Stimulated activated CD4-positive, alpha-beta T cell treated with anti-CD3 and anti-CD28 coated beads, Interleukin-4, amount 100 ng/mL, for 48 hours (primary cell): ENCODE measurements at regions not wholly inside any gene's neighbourhood (a gene's known extent, or its start where the extent isn't known, plus 50 kb on each side); places are given as distances from the start of the nearest gene placed in this dataset.

Source experiments
- DNase-seq, 2 donors: peaks; one replicate each; pipeline ENCODE4 v3.0.0-alpha.2; 2020; ENCODE audit warnings: low read depth in 2 of 2

DNA sequence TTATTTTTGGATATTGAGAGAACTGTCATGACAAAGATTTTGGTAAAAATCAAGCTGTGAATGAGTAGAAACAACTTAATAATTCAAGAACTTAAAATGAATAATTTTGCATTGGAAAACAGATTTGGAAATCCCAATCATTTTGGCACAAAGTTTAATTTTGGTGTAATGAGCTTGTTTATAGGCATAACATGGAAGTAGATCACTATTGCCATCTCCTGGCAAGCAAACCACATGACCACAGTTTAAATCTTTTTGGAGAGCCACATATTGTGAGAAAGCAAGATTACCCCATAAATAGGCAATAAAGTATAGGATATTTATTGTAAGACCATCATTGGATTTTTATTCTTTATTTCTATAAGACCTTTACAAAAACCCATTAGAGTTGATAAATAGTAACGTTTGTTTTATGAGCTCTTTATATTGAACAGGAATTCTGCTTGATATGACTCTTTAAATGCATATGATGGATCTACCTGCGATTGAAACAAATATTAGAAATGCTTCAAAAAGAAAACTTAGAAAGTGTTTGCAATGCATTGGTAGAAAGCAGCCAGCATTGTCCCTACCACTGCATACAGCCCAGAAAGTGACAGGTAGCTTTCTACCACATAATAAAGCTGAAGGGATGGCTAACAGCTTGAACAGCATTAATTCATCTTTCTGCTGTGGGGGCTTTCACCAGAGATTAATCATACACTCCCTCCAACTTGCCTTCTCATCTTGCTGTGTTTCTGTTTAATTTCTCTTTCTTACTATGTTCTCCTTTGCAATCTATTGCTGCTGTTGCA, 766.8 kb downstream of the TBL1XR1 start:
- DNase-seq: no peak

DNA sequence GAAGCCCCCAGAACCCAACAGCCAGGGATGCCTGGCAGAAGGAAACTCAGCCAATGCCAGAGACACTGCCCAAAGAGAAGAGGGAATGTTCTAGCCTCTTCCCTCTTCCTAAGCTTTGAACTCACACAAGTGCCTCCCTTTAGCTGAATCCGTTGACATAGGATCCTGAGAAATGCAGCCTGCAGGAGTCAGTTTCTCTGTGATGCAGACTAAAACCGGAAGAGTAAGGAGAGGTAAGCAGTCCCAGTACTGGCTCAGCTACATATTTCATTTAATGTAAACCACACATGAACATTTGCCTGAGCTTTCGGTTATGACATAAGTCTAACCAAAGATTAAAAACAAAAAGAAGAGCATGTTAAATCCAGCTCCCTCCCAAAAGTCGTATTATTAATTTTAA, 768.7 kb downstream of the TBL1XR1 start:
- no peak for DNase-seq

DNA sequence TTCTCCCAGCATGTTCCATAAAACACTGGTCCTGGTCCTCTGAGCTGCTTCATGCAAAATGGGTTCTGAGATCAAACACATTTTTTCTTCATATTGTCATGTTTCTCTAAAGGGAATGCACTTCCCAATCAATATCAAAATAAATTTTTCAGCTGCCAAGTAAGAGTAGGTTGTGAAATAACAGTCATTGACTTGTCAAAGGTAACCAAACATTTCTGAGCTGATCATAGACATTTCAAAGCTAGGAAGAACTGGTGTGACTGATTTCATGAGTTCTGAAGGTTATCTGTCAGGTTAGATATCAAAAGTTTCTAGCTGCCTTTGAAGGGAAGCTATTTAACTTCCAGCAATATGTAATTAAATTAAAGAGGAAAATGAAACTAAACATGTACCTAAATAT, 770.9 kb downstream of the TBL1XR1 start:
- no peak for DNase-seq

DNA sequence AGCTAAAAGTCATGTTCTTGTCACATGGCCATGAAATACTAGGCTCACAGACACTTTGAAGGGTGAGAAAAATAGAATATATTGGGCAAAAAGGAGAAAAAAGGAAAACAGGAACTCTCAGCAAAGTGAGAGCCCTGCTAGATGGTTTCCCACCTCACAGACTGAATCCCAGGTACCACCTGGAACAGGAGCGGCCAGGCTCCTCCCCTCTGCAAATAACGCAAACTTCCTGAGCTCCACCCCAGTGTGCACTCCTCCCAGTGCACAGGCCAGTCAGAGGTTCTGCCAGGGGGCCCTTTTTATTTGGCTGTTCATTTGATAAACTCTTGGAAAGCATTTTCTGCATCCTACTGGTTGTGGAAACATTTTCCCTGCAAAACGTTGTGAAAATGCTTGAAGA, 780.4 kb downstream of the TBL1XR1 start:
- DNase-seq: no peak

DNA sequence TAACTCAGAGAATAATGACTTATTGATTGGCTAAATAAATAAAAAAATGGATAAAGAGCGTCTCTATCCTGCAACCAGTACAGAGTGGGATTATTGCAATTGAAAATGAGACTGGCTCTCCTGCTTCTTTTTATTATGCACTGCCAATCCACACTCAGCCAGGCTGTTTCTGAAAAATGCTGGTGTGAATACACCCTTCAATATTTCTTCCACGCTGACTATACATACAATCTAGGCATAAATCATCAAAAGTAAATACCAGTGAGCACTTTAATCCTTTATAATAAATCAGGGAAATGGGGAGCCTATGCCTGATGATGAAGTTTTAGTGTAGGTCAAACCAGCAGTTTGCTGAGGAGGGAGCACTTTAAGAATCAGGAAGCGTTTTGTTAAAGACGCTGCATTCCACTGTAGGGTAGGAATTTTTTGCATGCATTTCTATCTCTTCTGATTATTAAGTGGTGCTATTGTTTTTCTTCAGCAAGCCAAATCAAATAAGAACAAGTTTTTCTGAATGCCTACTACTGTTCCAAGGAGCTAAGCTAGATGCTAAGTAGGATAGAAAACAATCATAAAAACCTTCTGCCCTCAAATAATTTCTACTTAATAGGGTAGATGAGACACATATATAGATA, 781.5 kb downstream of the TBL1XR1 start:
- no peak for DNase-seq

DNA sequence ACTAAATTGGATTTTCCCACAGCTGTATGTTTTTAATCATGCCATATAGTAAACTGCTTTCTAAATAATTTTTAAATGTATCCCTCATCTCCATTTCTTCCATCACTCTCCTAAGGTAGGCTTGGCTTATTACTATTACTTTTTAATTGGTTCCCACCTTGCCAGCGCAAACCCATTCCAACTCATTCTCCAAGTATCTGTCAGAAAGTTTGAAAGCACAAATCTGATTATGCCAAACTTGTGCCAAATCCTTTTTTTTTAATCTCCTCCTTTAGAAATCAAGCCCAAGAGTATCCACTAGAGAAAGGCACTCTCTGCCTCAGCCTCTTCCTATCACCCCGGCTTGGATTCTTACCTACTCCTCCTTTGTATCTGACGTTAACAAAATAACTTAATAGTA, 784.5 kb downstream of the TBL1XR1 start:
- no peak for DNase-seq

DNA sequence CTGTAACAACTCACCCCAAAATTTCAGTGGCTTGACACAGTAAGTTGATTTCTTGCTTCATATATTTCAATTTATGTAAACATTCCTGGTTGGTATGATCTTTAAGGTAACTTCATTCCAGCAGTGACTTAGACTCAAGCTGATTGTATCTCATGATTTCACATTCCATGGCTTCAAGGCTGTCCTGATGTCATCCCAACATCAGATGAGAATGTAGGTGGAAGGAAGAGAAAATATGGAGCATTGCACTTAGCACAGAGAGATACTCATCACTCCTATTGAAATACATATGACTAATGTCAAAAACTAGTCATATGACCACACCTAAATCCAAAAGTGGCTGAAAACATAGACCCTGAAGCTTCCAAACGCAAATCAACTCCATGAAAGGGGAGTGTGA, 793.8 kb downstream of the TBL1XR1 start:
- no peak for DNase-seq

DNA sequence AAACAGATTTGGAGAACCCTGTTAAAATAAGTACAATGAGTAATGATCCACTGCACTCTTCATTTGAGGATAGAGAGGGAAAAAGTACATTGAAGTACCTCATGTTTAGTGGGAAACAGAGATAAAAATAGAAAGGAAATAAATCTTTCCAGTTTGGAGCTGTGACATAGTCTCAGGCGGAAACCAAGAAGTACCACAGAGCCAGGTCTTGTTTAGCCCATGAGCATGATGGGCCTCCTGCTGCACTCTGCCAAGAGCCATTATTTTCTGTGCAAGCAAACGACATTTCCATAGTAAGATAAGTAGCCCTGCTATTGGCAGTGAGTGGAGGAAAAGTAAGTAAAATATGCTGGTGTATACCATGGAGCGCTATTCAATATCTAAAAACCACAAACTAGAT, 796.1 kb downstream of the TBL1XR1 start:
- no peak for DNase-seq

DNA sequence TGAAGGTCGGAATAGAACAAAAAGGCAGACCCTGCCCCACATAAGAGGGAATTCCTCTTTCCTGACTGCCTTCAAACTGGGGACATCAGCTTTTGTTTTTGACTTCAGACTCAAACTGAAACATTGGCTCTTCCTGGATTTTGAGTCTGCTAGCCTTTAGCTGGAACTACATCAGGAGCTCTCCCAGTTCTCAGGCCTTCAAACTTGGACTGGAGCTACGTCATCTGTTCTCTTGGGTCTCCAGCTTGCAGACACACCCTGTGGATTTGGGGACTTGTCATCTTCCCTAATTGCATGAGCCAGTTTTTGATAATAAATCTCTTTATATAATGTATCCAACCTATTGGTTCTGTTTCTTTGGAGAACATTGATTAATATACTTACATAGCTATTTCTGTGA, 798.1 kb downstream of the TBL1XR1 start:
- no peak for DNase-seq

DNA sequence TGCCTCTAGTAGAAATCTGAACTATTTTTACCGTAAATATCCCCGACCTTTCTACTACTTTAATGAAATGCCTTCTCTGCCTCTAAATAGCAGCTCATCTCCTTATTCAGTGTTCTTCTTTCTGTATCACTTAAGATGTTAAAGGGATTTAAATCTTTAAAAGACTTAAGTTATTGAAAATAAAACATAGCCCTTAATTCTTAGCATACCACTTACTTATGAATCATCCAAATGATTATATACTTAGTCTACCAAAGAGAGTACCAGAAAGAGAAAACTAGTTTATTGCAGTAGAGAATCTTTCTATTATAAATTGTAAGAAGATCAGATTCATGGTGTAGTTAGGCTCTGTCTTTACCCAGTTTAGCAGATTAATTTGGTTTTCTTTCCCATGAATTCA, 802.0 kb downstream of the TBL1XR1 start:
- DNase-seq: no peak

DNA sequence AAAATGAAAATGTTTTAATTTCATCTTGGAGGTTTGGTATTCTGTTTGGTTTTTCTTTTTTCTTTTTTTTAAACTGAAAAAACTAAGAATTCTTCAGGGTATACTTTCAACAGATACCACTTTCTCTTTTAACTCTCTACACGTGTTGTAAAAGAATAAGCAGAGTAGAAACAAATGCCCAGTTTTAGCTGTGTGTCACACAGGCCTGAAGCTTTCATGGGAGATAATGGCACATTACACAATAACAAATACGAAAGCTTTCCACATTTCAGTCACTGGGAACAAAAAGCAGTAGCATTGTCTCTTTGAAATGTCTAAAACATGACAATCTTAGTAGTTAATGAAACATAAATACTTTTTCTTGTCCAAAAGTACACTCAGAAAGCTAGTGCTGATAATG, 818.5 kb downstream of the TBL1XR1 start:
- DNase-seq: no peak

DNA sequence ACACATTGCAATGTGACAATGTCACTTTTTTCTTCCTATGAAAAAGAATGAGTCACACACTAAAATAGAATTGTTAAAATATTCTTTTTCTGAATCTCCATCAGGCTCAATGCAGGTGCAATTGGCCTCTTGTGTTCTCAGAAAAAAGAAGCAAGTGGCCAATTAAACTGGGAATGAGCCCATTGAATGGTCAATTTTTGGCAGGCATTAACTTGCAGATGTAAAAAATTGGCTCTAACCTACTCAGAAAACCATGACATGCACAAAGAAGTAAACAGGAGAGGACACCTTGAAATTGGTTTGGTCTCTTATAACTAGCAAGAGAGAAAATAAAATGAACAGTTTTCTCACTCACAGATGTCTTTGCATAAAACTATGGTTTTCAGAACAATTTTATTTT, 820.8 kb downstream of the TBL1XR1 start:
- DNase-seq: no peak

DNA sequence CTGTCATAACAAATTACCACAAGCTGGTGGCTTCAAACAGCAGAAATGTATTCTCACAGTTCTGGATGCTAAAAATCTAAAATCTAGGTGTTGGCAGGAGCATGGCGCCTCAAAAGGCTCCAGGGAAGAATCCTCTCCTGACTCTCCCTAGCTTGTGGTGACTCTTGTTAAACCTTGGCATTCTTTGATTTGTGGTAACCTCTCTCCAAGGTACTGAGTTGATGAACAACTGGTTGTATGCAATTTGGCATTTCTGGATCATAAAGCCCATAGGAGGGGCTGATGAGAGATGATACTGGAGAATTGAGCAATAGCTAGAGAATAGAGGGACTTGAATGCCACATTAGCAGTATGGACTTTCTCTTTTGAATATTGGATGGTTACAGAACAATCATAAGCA, 821.8 kb downstream of the TBL1XR1 start:
- DNase-seq: no peak

DNA sequence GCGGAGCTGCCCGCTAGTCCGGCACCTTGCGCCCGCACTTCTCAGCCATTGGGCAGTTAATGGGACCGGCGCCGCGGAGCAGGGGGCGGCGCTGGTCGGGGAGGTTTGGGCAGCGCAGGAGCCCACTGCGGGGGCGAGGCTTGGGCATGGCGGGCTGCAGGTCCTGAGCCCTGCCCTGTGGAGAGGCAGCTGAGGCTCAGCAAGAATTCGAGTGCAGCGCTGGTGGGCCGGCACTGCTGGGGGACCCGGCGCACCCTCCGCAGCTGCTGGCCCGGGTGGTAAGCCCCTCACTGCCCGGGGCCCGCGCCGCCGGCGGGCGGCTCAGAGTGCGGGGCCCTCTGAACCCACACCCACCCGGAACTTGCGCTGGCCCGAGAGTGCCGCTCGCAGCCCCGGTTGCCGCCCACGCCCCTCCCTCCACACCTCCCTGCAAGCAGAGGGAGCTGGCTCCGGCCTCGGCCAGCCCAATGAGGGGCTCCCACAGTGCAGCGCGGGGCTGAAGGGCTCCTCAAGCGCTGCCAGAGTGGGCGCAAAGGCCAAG, 835.0 kb downstream of the TBL1XR1 start:
- no peak for DNase-seq

DNA sequence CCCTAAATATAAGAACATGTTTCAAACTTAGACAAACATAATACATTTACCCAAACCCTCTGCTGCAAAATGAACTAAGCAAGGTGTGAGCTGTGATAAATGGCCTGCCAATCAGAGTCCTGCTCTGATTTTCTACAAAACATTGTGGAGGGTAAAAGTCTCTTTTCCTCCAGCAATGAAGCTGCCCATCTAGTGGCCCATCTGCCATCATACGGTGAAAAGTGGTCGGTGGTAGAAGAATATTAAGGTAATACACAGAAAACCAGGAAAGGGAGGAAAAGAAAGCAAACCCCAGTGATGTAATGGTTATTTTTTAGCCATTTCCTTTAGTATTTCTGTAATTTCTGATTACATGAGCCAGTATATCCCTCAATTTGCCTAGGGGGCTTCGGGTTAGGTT, 838.1 kb downstream of the TBL1XR1 start:
- no peak for DNase-seq

DNA sequence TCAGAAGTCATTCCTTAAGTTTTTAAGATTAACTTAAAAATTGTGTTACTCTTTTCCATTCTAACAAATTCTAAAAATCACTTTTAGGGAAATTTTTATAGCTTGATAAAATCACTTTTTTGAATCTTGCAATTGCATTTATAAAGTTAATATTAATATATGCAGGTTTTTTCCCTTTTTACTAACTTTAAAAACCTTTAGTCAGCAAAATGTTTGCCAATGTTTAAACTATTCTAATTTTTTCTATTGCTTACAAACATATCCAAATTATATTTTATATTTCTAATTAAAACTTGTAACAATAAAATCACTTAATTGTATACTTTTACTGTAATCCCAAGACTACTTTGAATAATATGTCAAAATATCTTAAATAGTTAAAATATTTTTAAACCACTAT, 839.4 kb downstream of the TBL1XR1 start:
- no peak for DNase-seq

DNA sequence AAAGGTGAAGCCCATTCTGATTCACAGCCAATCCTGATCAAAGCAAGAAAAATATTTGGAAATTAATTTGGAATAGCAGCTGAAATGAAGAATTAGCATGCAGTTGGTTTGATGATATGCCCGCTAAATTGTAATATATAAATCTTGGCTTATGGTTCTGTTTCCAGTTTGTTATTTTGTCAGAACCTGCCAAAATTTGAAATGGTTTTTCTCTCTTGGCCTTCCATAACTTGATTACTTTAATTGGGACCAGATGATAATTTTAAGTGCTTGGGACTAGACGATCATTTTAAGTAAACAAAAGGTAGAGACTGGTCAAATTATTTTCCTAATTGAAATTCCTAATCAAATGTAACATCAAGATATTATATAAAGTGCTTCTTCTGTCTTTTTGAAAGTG, 842.4 kb downstream of the TBL1XR1 start:
- no peak for DNase-seq

DNA sequence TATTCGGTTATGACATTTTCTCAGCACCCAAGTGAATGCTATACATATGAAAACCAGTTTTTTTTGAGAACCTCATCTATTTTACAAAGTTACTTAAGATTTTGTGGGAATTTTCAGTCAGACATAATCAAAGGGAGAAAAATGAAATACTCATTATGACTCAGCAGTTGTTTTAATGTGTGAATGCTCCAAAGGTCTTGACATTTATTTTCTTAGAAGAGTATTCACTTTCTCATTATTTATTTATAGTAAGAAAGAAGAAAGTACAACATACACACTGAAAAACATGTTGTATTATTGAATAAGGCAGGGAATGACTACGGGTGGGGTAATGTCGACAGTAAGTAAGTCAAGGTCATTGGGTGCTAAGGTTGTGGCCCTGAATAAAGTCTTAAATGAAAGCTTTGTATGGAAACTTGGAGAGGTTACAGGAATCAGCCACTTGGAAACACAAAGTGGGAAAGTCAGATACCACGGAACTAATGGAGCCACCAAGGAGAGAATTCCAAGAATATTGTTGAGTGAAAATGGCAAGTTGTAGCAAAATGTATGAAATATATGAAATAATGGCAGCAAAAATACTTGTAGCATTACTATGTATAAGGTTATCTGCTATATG, 844.5 kb downstream of the TBL1XR1 start:
- no peak for DNase-seq

DNA sequence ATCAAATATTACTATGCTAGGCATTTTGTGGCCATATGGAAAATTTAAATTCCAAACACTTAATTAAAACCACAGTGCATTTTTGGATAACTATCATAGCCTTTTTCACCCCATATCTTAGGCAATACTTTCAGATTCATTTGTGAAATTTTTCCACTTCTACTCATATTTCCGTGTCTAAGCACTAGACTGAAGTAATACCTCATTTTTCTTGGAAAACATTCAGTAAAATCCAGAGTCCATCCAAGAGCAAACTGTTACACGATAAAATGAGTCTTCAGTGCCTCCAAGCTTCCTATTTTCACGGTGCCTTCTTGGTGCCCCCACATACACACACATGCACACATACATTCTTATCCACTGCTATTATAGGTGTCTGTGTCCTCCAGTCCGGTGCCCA, 845.9 kb downstream of the TBL1XR1 start:
- DNase-seq: no peak

DNA sequence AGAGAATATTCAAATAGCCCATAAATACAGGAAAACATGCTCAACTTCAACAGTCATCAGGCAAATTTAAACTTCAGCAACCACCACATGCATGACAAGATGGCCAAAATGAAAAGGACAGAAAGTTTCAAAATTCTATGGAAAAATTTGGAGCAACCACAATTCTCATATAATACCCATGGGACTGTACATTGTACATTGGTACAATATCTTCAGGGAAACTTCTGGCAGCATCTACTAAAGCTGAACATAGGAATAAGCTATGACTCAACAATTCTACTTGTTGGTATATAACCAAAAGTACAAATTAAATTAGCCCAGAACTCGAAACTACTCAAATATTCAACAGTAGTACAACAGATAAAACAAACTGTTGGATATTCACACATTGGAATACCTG, 847.6 kb downstream of the TBL1XR1 start:
- no peak for DNase-seq

DNA sequence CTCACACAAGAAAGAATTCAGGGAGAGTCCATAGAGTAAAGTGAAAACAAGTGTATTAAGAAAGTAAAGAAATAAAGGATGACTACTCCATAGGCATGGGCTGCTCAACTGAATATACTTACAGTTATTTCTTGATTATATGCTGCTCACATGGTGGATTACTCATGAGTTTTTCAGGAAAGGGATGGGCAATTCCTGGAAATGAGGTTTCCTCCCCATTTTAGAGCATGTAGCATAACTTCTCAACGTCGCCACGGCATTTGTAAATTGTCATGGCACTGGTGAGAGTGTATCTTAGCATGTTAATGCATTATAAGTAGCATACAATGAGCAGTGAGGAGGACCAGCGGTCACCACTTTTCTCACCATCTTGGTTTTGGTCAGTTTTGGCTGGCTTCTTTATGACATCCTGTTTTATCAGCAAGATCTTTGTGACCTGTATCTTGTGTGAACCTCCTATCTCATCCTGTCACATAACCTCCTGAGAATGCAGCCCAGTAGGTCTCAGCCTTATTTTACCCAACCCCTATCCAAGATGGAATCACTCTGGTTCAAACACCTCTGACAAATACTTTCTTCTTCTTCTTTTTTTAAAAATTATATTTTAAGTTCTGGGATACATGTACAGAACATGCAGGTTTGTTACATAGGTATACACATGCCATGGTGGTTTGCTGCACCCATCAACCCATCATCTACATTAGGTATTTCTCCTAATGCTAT, 849.7 kb downstream of the TBL1XR1 start:
- DNase-seq: no peak

DNA sequence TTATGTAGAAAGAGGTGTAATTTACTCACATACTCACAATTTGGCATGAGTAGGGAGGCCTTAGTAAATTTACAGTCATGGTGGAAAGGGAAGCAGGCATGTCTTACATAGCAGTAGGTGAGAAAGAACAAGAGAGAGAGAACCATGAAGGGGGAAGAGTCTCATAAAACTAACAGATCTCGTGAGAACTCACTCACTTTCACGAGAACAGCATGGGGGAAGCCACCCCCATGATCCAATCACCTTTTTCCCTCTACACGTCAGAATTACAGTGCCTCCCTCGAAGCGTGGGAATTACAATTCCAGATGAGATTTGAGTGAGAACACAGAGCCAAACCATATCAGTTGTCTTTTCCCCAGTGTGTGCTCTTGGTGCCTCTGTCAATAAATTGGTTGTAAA, 855.3 kb downstream of the TBL1XR1 start:
- no peak for DNase-seq
